Progenitor cell of endocrine pancreas (in vitro differentiated cells): ENCODE measurements at regions not wholly inside any gene's neighbourhood (a gene's known extent, or its start where the extent isn't known, plus 50 kb on each side); places are given as distances from the start of the nearest gene placed in this dataset.

Experiments
- DNase-seq: peaks from one replicate; pipeline ENCODE4 v3.0.0; 2021; ENCODE audit warnings: low spot score; ENCODE audit not compliant: unreplicated experiment
- H3K27ac Mint-ChIP-seq: 2 replicates; pipeline ENCODE4 v1.8.0; 2021; ENCODE audit warnings: mild to moderate bottlenecking, moderate library complexity, mixed read lengths
- H3K27me3 Mint-ChIP-seq: 2 replicates; pipeline ENCODE4 v1.8.0; 2021; ENCODE audit warnings: mixed read lengths
- H3K36me3 Mint-ChIP-seq: 2 replicates; pipeline ENCODE4 v1.8.0; 2022; ENCODE audit warnings: mixed read lengths; ENCODE audit not compliant: insufficient read depth
- H3K4me1 Mint-ChIP-seq: 2 replicates; pipeline ENCODE4 v1.8.0; 2021; ENCODE audit warnings: low read depth, mixed read lengths
- H3K4me3 Mint-ChIP-seq: 2 replicates; pipeline ENCODE4 v1.8.0; 2021; ENCODE audit warnings: low read depth, mild to moderate bottlenecking, moderate library complexity, mixed read lengths
- H3K9me3 Mint-ChIP-seq: 2 replicates; pipeline ENCODE4 v1.8.0; 2021; ENCODE audit warnings: low read depth, mixed read lengths
- CTCF ChIP-seq: fragments of 200-600 bp; sonication (generic); IDR thresholded peaks from one replicate; pipeline ENCODE4 v1.5.0; 2021; ENCODE audit warnings: antibody characterized with exemption, mild to moderate bottlenecking; ENCODE audit not compliant: unreplicated experiment

GRCh38 chr3:107954845-107955244 lies 136.0 kb downstream of the CD47 start:
- Mint-ChIP-seq H3K27ac (no peak overlapping the region), H3K4me3 (no peak overlapping the region), H3K27me3 (peaks cover 5% of the 10 kb centered on the region), H3K9me3 (no peaks in the 10 kb centered on the region), H3K36me3 (no peaks in the 10 kb centered on the region), H3K4me1 (peaks cover 23% of the 10 kb centered on the region)
- DNase-seq, result no peak
- no peak for TF ChIP-seq CTCF

DNA sequence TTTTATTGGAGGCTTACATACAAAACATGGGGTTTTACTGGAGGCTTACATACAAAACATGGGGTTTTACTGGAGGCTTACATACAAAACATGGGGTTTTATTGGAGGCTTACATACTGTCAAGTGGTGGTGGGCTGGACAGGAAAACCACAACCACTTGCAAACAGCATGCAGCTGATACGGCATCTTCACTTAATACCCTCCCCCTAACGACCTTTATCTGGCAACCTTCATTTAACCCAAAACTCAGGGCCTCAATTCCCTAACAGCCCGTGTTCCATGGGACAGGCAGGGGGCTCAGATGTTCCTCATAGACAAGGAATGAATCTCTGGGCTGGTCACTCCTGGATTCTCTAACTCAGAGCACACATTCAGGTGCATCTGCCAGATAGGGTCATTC lies 137.1 kb downstream of the CD47 start:
- peaks cover 23% of the 10 kb centered on the region for H3K4me1 Mint-ChIP-seq
- no peak overlapping the region for H3K27ac Mint-ChIP-seq
- TF ChIP-seq CTCF, result no peak
- no peak overlapping the region for H3K4me3 Mint-ChIP-seq
- peaks cover 5% of the 10 kb centered on the region for H3K27me3 Mint-ChIP-seq
- no peak for DNase-seq
- H3K36me3 Mint-ChIP-seq, result no peaks in the 10 kb centered on the region
- H3K9me3 Mint-ChIP-seq, result no peaks in the 10 kb centered on the region

GRCh38 chr3:107951126-107951525 lies 139.7 kb downstream of the CD47 start:
- H3K4me1 Mint-ChIP-seq, result peaks cover 8% of the 10 kb centered on the region
- no peaks in the 10 kb centered on the region for H3K36me3 Mint-ChIP-seq
- H3K4me3 Mint-ChIP-seq, result no peak overlapping the region
- TF ChIP-seq CTCF, result no peak
- DNase-seq, result no peak
- no peaks in the 10 kb centered on the region for H3K9me3 Mint-ChIP-seq
- no peak overlapping the region for H3K27ac Mint-ChIP-seq
- no peaks in the 10 kb centered on the region for H3K27me3 Mint-ChIP-seq

DNA sequence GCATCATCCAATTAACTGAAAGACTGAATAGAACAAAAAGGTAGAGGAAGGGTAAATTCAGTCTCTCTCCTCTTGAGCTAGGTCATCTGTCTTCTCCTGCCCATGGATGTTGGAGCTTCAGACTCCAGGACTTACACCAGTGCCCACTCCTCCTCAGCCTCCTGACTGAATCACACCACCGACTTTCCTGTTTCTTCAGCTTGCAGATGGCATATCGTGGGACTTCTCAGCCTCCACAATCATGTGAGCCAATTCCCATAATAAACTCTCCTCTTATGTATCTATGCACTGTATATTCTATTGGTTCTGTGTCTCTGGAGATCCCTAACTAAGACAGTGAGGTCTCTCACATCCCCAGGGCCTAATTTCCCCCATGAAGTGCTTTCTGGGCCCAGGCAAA lies 140.4 kb downstream of the CD47 start:
- no peak overlapping the region for H3K27ac Mint-ChIP-seq

GRCh38 chr3:107949394-107949970 lies 141.3 kb downstream of the CD47 start:
- no peaks in the 10 kb centered on the region for H3K9me3 Mint-ChIP-seq
- H3K4me3 Mint-ChIP-seq, result no peak overlapping the region
- no peak overlapping the region for H3K27ac Mint-ChIP-seq
- TF ChIP-seq CTCF, result no peak
- no peaks in the 10 kb centered on the region for H3K4me1 Mint-ChIP-seq
- DNase-seq, result no peak
- H3K36me3 Mint-ChIP-seq, result no peaks in the 10 kb centered on the region
- no peaks in the 10 kb centered on the region for H3K27me3 Mint-ChIP-seq

More for the DNA sequence above, 140.4 kb downstream of the CD47 start:
- H3K4me1 Mint-ChIP-seq, result peaks cover 6% of the 10 kb centered on the region
- no peaks in the 10 kb centered on the region for H3K27me3 Mint-ChIP-seq
- no peak for DNase-seq
- no peak for TF ChIP-seq CTCF
- no peak overlapping the region for H3K4me3 Mint-ChIP-seq
- H3K9me3 Mint-ChIP-seq, result no peaks in the 10 kb centered on the region
- no peaks in the 10 kb centered on the region for H3K36me3 Mint-ChIP-seq
